GM06990 (cell line): ENCODE measurements at regions not wholly inside any gene's neighbourhood (a gene's known extent, or its start where the extent isn't known, plus 50 kb on each side); places are given as distances from the start of the nearest gene placed in this dataset.

Experiments
- DNase-seq: peaks from one replicate; pipeline ENCODE4 v3.0.0-alpha.2; 2011; ENCODE audit not compliant: insufficient read length; ENCODE audit errors: extremely low read depth
- H3K27me3 ChIP-seq: replicated peaks from 2 replicates; pipeline ENCODE4 v1.6.0; 2011; ENCODE audit warnings: low read length; ENCODE audit not compliant: control insufficient read depth, insufficient read depth
- H3K36me3 ChIP-seq: 2 replicates; pipeline ENCODE4 v1.5.1; 2011; ENCODE audit warnings: low read length; ENCODE audit not compliant: control insufficient read depth, insufficient read depth
- H3K4me3 ChIP-seq: replicated peaks from 2 replicates; pipeline ENCODE4 v1.5.1; 2011; ENCODE audit warnings: low read depth, mild to moderate bottlenecking, control low read depth, low read length
- TF ChIP-seq, protein P1 (sequence below): IDR thresholded peaks from 2 replicates; pipeline ENCODE4 v1.5.1; 2011; ENCODE audit warnings: low read length, control low read depth, mild to moderate bottlenecking, inconsistent platforms; ENCODE audit not compliant: insufficient read depth, poor library complexity, severe bottlenecking

DNA sequence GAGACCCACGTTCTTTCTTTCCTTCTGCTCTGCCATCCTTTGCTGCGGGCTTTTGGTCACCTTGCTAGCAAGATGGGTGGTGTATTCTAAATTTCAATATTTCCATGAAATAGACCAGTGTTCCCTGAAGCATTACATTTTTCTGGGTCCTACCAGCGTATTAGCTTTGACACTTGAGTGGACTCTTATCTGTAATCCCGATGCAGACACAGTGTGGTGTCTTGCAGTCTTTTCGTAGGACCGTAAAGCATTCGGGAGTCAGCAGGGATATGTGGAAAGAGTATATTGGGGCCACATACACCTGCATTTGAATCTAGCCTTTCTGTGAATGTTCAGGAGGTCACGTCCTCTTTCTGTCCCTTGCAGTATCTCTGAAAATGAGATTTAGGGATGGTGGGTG is 124.7 kb upstream of the CPEB4 start:
- DNase-seq: no peak

DNA sequence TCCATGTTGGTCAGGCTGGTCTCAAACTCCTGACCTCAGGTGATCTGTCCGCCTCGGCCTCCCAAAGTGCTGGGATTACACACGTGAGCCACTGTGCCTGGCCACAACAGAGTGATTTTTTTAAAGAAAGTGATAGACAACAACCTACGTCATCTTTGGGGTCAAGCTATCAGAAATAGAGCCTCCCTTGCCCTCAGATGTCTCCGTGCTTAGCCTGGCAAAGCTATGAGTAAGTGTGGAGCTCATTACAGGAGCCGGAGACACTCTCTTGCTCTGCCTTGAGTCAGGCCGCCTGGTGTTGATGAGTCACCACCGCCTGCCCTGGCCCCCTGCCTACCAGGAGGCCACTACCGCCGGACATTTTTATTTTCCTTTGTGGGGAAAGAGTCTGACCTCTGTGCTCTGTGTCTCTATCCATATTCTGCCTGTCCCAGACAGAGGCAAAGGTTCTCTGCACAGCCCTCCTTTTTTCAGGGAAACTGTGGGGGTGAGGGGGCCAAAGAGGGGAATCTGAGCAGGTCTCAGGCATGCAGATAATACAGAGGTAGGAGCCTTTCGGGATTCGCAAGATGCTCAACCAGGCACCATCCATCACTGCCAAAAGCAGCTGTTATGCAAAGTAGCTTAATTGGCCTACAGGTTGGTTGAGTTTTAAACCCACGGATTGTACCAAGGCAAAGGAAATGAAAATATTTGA is 123.7 kb upstream of the CPEB4 start:
- Histone ChIP-seq H3K4me3 (no peak overlapping the region), H3K27me3 (no peaks in the 10 kb centered on the region), H3K36me3 (no peaks in the 10 kb centered on the region)
- TF ChIP-seq, protein P1, sequence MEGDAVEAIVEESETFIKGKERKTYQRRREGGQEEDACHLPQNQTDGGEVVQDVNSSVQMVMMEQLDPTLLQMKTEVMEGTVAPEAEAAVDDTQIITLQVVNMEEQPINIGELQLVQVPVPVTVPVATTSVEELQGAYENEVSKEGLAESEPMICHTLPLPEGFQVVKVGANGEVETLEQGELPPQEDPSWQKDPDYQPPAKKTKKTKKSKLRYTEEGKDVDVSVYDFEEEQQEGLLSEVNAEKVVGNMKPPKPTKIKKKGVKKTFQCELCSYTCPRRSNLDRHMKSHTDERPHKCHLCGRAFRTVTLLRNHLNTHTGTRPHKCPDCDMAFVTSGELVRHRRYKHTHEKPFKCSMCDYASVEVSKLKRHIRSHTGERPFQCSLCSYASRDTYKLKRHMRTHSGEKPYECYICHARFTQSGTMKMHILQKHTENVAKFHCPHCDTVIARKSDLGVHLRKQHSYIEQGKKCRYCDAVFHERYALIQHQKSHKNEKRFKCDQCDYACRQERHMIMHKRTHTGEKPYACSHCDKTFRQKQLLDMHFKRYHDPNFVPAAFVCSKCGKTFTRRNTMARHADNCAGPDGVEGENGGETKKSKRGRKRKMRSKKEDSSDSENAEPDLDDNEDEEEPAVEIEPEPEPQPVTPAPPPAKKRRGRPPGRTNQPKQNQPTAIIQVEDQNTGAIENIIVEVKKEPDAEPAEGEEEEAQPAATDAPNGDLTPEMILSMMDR: no peak
- DNase-seq: no peak

More for the DNA sequence above, 124.7 kb upstream of the CPEB4 start:
- Histone ChIP-seq H3K4me3 (no peak overlapping the region), H3K27me3 (no peaks in the 10 kb centered on the region), H3K36me3 (no peaks in the 10 kb centered on the region)
- TF ChIP-seq, protein P1: no peak

DNA sequence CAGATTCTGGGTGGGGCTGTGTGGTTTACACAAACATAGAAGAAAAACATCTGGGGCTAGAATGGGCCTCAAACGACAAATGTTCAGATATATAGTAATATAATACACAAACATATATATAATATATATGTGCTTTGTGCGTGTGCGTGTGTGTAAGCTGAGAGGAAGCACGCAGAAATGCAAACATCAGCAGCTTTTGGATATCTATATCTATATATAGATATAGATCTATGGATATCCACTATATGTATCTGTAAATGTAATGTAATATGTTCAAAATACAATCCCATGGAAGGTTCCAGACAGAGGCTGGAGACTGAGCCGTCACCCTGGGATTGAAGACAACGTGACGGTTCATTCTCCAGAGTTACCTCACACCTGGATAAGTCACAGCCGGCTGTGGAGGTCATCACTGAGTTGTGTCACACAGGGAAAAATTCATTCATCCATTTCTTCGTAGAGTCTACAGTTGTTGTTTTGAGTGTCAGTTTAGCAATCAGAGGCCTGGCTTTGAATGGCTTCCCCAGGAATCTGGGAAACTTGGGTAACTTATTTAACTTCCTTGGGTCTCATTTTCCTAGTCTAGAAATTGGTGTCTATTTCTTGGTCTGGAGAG is 123.0 kb upstream of the CPEB4 start:
- Histone ChIP-seq H3K36me3 (no peaks in the 10 kb centered on the region), H3K27me3 (no peaks in the 10 kb centered on the region), H3K4me3 (no peak overlapping the region)
- no peak for DNase-seq
- TF ChIP-seq, protein P1: no peak

DNA sequence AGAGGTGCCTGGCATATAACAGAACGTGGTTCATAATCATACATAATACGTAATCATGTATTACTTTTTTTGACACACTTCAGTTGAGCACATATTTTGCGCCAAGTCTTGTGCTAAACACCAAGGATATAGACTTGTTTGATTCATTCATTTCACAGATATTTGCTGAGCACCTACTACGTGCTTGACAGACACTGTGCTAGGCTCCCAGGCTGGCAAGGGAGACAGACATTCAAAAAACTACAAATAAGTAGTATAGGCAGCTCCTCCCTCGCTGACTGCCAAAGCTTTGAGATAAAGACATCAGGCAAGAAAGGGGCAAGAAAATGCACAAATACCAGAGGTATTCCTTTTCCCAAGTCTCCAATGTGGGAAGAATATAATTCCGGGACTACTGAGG is 122.5 kb upstream of the CPEB4 start:
- no peaks in the 10 kb centered on the region for H3K36me3 ChIP-seq
- H3K4me3 ChIP-seq: no peak overlapping the region
- no peak for DNase-seq
- TF ChIP-seq, protein P1: no peak
- no peaks in the 10 kb centered on the region for H3K27me3 ChIP-seq

DNA sequence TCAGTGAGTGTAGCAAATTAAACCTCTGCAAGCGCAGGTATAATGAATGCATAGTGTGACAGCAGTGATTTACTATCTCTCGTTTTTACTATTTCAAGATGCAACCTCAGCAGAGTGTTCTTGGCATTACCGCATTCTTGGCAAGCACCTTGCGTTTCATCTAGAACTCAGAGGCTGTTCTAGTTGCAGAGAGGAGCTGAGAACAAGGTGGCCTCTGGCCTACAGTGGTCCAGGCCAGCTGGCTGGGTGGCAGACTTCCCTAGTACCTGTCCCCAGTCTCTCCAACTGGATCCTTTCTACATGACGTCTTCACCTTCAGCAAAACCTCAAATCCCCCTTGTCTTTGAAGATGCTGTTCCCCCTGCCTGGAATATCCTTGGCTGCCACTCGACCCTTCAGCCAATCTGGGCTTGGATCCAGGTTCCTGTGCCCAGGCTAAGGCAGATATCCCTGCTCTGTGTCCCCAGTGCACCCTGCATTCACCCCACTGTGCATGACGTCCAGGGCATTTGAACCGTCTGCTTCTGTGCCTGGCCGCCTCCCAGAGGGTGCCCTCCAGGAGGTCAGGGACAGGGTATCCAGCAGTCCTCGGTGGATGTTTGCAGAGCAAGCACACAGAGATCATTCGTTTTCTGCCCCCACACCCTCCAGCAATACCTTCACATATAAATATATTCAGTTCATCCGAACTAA is 120.4 kb upstream of the CPEB4 start:
- H3K36me3 ChIP-seq: no peaks in the 10 kb centered on the region
- DNase-seq: no peak
- H3K27me3 ChIP-seq: no peaks in the 10 kb centered on the region
- TF ChIP-seq, protein P1: no peak
- no peak overlapping the region for H3K4me3 ChIP-seq
